GM10266 (cell line): ENCODE measurements at regions not wholly inside any gene's neighbourhood (a gene's known extent, or its start where the extent isn't known, plus 50 kb on each side); places are given as distances from the start of the nearest gene placed in this dataset.
A peak's percentile ranks its signal among the peaks of the same experiment; 100 is the strongest.

Source experiments
- DNase-seq: peaks from one replicate; pipeline ENCODE4 v3.0.0; 2012; ENCODE audit errors: extremely low spot score
- TF ChIP-seq, protein P1 (sequence below): IDR thresholded peaks from 2 replicates; pipeline ENCODE4 v1.5.1; 2012; ENCODE audit warnings: mild to moderate bottlenecking, low read depth; ENCODE audit not compliant: control insufficient read depth, insufficient read depth; ENCODE audit errors: missing control alignments

GRCh38 chr5:74956278-74956677 lies 90.1 kb upstream of the FAM169A start:
- DNase-seq, result no peak
- TF ChIP-seq, protein P1, sequence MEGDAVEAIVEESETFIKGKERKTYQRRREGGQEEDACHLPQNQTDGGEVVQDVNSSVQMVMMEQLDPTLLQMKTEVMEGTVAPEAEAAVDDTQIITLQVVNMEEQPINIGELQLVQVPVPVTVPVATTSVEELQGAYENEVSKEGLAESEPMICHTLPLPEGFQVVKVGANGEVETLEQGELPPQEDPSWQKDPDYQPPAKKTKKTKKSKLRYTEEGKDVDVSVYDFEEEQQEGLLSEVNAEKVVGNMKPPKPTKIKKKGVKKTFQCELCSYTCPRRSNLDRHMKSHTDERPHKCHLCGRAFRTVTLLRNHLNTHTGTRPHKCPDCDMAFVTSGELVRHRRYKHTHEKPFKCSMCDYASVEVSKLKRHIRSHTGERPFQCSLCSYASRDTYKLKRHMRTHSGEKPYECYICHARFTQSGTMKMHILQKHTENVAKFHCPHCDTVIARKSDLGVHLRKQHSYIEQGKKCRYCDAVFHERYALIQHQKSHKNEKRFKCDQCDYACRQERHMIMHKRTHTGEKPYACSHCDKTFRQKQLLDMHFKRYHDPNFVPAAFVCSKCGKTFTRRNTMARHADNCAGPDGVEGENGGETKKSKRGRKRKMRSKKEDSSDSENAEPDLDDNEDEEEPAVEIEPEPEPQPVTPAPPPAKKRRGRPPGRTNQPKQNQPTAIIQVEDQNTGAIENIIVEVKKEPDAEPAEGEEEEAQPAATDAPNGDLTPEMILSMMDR, result no peak

- TF ChIP-seq, protein P1, result no peak
- no peak for DNase-seq
These were observed 88.7 kb upstream of the FAM169A start for GRCh38 chr5:74954919-74955318.

GRCh38 chr5:74953937-74954720 lies 87.9 kb upstream of the FAM169A start:
- peak; percentile 12 for DNase-seq

DNA sequence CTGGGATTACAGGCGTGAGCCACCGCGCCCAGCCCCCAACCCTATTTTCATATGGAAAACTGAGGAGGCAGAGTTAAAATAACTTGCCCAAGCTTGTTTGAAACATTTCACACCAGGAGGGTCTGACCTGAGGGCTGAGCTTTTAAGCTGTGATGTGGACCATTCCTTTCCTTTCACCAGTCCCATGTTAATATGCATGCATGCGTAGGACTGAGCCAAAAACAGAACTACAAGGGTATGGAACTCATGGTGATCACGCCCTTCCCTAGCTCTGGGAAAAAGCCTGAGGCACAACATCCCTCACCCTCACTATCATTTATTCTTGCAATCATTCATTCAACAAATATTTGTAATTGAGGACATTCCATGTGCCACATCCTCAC lies 87.4 kb upstream of the FAM169A start:
- TF ChIP-seq, protein P1, result no peak
- no peak for DNase-seq

More at GRCh38 chr5:74953937-74954720, 87.9 kb upstream of the FAM169A start:
- TF ChIP-seq, protein P1, result no peak

GRCh38 chr5:74952406-74952805 lies 86.2 kb upstream of the FAM169A start:
- TF ChIP-seq, protein P1, result no peak

GRCh38 chr5:74951865-74952264 lies 85.7 kb upstream of the FAM169A start:
- TF ChIP-seq, protein P1, result no peak
- DNase-seq, result no peak

More at GRCh38 chr5:74952406-74952805, 86.2 kb upstream of the FAM169A start:
- no peak for DNase-seq

- no peak for DNase-seq
- TF ChIP-seq, protein P1, result no peak
These were observed 84.8 kb upstream of the FAM169A start for GRCh38 chr5:74950836-74951515.
